Sigmoid colon (tissue), 6 donors: ENCODE measurements at regions not wholly inside any gene's neighbourhood (a gene's known extent, or its start where the extent isn't known, plus 50 kb on each side); places are given as distances from the start of the nearest gene placed in this dataset.

Source experiments
- DNase-seq: peaks from one replicate; pipeline ENCODE4 v3.0.0-alpha.2; 2019
- H3K27ac ChIP-seq, 4 donors: fragments of 200-600 bp; sonication (generic); one replicate each; pipeline ENCODE4 v1.5.1; 2016 to 2019; ENCODE audit warnings: mild to moderate bottlenecking in 1 of 4
- H3K27me3 ChIP-seq, 3 donors: fragments of 200-600 bp; sonication (generic); one replicate each; pipeline ENCODE4 v1.5.1; 2019; ENCODE audit warnings: mild to moderate bottlenecking in 1 of 3
- H3K36me3 ChIP-seq, 4 donors: fragments of 200-600 bp; sonication (generic); one replicate each; pipeline ENCODE4 v1.5.1; 2016 to 2019
- H3K4me1 ChIP-seq, 4 donors: fragments of 200-600 bp; sonication (generic); one replicate each; pipeline ENCODE4 v1.5.1; 2017 to 2019
- H3K4me3 ChIP-seq, 4 donors: fragments of 200-600 bp; sonication (generic); one replicate each; pipeline ENCODE4 v1.5.1; 2017 to 2019; ENCODE audit warnings: mild to moderate bottlenecking in 2 of 4, moderate library complexity in 1 of 4
- H3K9me3 ChIP-seq, 4 donors: fragments of 200-600 bp in 3 of 4; sonication (generic) in 3 of 4; one replicate each; pipeline versions ENCODE4 v1.5.1 to v1.6.1; 2013 to 2019
- CTCF ChIP-seq, 4 experiments: fragments of 450-650 bp in 3 of 4; fragments of 200-600 bp in 1 of 4; IDR thresholded peaks; one replicate each; pipeline ENCODE4 v1.5.1; 2016 to 2019; ENCODE audit warnings: antibody characterized with exemption in 4 of 4, mild to moderate bottlenecking in 3 of 4, moderate library complexity in 2 of 4
- EP300 ChIP-seq, 4 donors: sonication (generic); formaldehyde crosslinking; IDR thresholded peaks; one replicate each; pipeline ENCODE4 v1.6.1; 2017; ENCODE audit warnings: antibody characterized with exemption in 4 of 4
- POLR2A ChIP-seq, 2 donors: fragments of 450-650 bp; IDR thresholded peaks; one replicate each; pipeline ENCODE4 v1.6.1; 2016; ENCODE audit warnings: antibody characterized with exemption in 2 of 2, mild to moderate bottlenecking in 2 of 2, moderate library complexity in 2 of 2
- POLR2AphosphoS5 ChIP-seq, 4 donors: sonication (generic); formaldehyde crosslinking; IDR thresholded peaks; one replicate each; pipeline ENCODE4 v1.6.1; 2017; ENCODE audit warnings: antibody characterized with exemption in 4 of 4
- WGBS, 2 donors: extraction: QIAGEN DNeasy Blood & Tissue Kit; methylation state at CpG; one replicate each; pipeline ENCODE4 v1.1.7; 2013; 5-methylcytosine and 5-hydroxymethylcytosine counted together
- intact Hi-C: fragments of 100-400 bp; cut with DNase I; formaldehyde crosslinking; loops from one replicate; pipeline ENCODE4 v1.15.1; 2023
- donor health status: healthy with polysubstance abuse.
- donor health status: healthy.

- intact Hi-C loops: no loop called here
- Histone ChIP-seq H3K4me1 (peaks cover 0 to 33% (median 21%) of the 10 kb centered on the region in 4 donors), H3K9me3 (no peaks in the 10 kb centered on the region), H3K36me3 (no peaks in the 10 kb centered on the region), H3K27me3 (no peaks in the 10 kb centered on the region), H3K4me3 (no peak overlapping the region), H3K27ac (no peak overlapping the region)
- 86 to 94% methylated on average over 1 of the region's 1 CpG for WGBS, 2 donors
- no peak for DNase-seq
- no peak for TF ChIP-seq EP300 (IDR thresholded peaks at IDR 0.05)
- TF ChIP-seq POLR2AphosphoS5 (IDR thresholded peaks at IDR 0.05): no peak
- TF ChIP-seq CTCF (IDR thresholded peaks at IDR 0.05): no peak
- TF ChIP-seq POLR2A (IDR thresholded peaks at IDR 0.05): no peak
Measured at GRCh38 chr13:40428354-40428753, 238.1 kb downstream of the FOXO1 start.

- peak; percentile 15 to 84 (median 47) for TF ChIP-seq EP300 (IDR thresholded peaks at IDR 0.05)
- TF ChIP-seq POLR2AphosphoS5 (IDR thresholded peaks at IDR 0.05): peak; percentile 77 to 96 (median 92)
- no peak for TF ChIP-seq CTCF (IDR thresholded peaks at IDR 0.05)
- Histone ChIP-seq H3K27ac (peak overlapping the region in 3 of 4 donors; percentile 74 to 80 (median 77)), H3K9me3 (no peaks in the 10 kb centered on the region), H3K27me3 (no peaks in the 10 kb centered on the region), H3K36me3 (no peaks in the 10 kb centered on the region), H3K4me3 (no peak overlapping the region), H3K4me1 (peaks cover 0 to 33% (median 21%) of the 10 kb centered on the region in 4 donors)
- WGBS, 2 donors: 81 to 90% methylated on average over 10 of the region's 10 CpGs
- intact Hi-C loops: loop anchor here (10.0 kb wide), 1 partner anchor 165 kb away; no protein-coding TSS in a partner anchor
- DNase-seq: peak; percentile 79
Measured at GRCh38 chr13:40429706-40430545, 236.5 kb downstream of the FOXO1 start.

GRCh38 chr13:40432018-40432978, 234.1 kb downstream of the FOXO1 start:
- H3K27ac ChIP-seq: peak overlapping the region in 2 of 4 donors; percentile 31 to 80
- H3K27me3 ChIP-seq: no peaks in the 10 kb centered on the region
- H3K9me3 ChIP-seq: no peaks in the 10 kb centered on the region
- H3K4me1 ChIP-seq: peaks cover 0 to 33% (median 21%) of the 10 kb centered on the region in 4 donors
- no peak overlapping the region for H3K4me3 ChIP-seq
- intact Hi-C loops: loop anchor here (10.0 kb wide), 1 partner anchor 163 kb away; no protein-coding TSS in a partner anchor
- 68 to 72% methylated on average over 5 of the region's 5 CpGs for WGBS, 2 donors
- TF ChIP-seq EP300 (IDR thresholded peaks at IDR 0.05) (no peak), CTCF (IDR thresholded peaks at IDR 0.05) (no peak), POLR2A (IDR thresholded peaks at IDR 0.05) (no peak), POLR2AphosphoS5 (IDR thresholded peaks at IDR 0.05) (no peak)
- DNase-seq: no peak
- no peaks in the 10 kb centered on the region for H3K36me3 ChIP-seq

GRCh38 chr13:40433001-40433400, 233.4 kb downstream of the FOXO1 start:
- no peaks in the 10 kb centered on the region for H3K27me3 ChIP-seq
- H3K36me3 ChIP-seq: no peaks in the 10 kb centered on the region
- peaks cover 0 to 36% (median 21%) of the 10 kb centered on the region in 4 donors for H3K4me1 ChIP-seq
- no peak overlapping the region for H3K4me3 ChIP-seq
- WGBS, 2 donors: 79 to 81% methylated on average over 6 of the region's 6 CpGs
- no peak overlapping the region for H3K27ac ChIP-seq
- intact Hi-C loops: loop anchor here (10.0 kb wide), 1 partner anchor 162 kb away; no protein-coding TSS in a partner anchor
- no peak for TF ChIP-seq CTCF (IDR thresholded peaks at IDR 0.05)
- no peak for TF ChIP-seq POLR2AphosphoS5 (IDR thresholded peaks at IDR 0.05)
- no peak for TF ChIP-seq POLR2A (IDR thresholded peaks at IDR 0.05)
- TF ChIP-seq EP300 (IDR thresholded peaks at IDR 0.05): no peak
- DNase-seq: no peak
- H3K9me3 ChIP-seq: no peaks in the 10 kb centered on the region
